H7 (cell line): ENCODE measurements at regions not wholly inside any gene's neighbourhood (a gene's known extent, or its start where the extent isn't known, plus 50 kb on each side); places are given as distances from the start of the nearest gene placed in this dataset.
"Not testable (repeated sequence)": the region's sequence is repeated elsewhere in the genome, so short reads cannot be mapped to it uniquely, and the experiment has no call there.

Source experiments
- DNase-seq: peaks from one replicate; pipeline ENCODE4 v3.0.0; 2012
- H3K27me3 ChIP-seq: 2 replicates; pipeline ENCODE4 v1.6.0; 2011; ENCODE audit warnings: mild to moderate bottlenecking, low read length; ENCODE audit not compliant: control insufficient read depth, insufficient read depth
- H3K36me3 ChIP-seq: replicated peaks from 2 replicates; pipeline ENCODE4 v1.5.1; 2011; ENCODE audit warnings: low read length; ENCODE audit not compliant: control insufficient read depth, insufficient read depth
- H3K4me3 ChIP-seq: 2 replicates; pipeline ENCODE4 v1.5.1; 2011; ENCODE audit warnings: low read depth, mild to moderate bottlenecking, control low read depth, low read length, moderate library complexity; ENCODE audit not compliant: insufficient read depth

- H3K4me3 ChIP-seq, result no peak overlapping the region
- no peak for DNase-seq
- no peaks in the 10 kb centered on the region for H3K27me3 ChIP-seq
- H3K36me3 ChIP-seq, result no peaks in the 10 kb centered on the region
These were observed 642.1 kb downstream of the SLCO4C1 start for GRCh38 chr5:101653996-101654395.

DNA sequence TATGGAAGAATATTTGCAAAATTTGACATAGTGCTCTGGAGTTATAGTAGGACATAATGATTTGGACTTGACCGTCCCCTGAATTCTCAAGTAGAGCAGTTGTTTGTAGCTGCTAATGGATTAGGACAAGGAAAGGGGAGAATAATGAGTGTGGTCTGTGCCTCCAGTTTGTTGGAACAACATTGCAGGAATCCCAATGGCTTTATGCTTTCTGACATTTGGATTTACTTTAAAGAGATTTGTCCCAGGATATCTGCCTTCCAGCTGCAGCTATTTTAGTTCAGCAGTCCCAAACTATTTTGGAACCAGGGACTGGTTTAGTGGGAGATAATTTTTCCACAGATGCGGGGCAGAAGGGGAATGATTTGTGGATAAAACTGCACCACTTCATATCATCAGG, 648.2 kb downstream of the SLCO4C1 start:
- Histone ChIP-seq H3K36me3 (no peaks in the 10 kb centered on the region), H3K27me3 (no peaks in the 10 kb centered on the region), H3K4me3 (no peak overlapping the region)
- no peak for DNase-seq

GRCh38 chr5:101643794-101644193, 652.3 kb downstream of the SLCO4C1 start:
- no peaks in the 10 kb centered on the region for H3K36me3 ChIP-seq
- no peaks in the 10 kb centered on the region for H3K27me3 ChIP-seq
- DNase-seq, result no peak
- H3K4me3 ChIP-seq, result no peak overlapping the region

- no peak for DNase-seq
- no peaks in the 10 kb centered on the region for H3K27me3 ChIP-seq
- H3K4me3 ChIP-seq, result no peak overlapping the region
- no peaks in the 10 kb centered on the region for H3K36me3 ChIP-seq
These were observed 658.5 kb downstream of the SLCO4C1 start for GRCh38 chr5:101637599-101637998.

DNA sequence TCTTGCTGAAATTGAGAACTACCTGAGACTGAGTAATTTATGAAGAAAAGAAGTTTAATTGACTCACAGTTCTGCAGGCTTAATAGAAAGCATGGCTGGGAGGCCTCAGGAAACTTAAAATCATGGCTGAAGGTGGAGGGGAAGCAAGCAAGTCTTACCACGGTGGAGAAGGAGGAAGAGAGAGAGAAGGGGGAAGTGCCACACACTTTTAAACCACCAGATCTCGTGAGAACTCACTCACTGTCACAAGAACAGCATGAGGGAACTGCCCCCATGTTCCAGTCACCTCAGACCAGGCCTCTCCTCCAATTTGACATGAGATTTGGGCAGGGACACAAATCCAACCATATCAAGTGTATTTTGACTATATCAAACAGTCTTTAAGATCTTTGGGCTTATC, 668.3 kb downstream of the SLCO4C1 start:
- not testable (repeated sequence) for DNase-seq, H3K4me3 ChIP-seq, H3K36me3 ChIP-seq, H3K27me3 ChIP-seq

DNA sequence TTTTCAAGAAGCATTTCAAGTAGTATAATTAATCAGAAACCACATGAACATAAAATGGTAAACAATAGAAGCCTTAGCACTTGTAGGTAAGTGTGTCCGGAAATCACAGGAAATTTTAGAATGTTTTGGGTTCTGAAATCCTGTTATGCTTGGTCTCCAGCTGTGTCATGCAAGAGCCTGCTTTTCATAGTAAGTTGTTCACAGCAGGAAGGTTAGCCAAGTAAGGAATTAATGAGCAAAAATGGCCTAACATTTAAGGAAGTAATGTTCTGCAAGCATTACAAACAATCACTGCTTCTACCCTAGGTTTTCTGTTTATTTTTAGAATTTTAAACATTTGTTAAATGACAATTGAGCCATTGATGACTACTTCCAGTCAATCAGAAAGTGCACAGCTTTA, 669.5 kb downstream of the SLCO4C1 start:
- H3K36me3 ChIP-seq, result no peaks in the 10 kb centered on the region
- peak; percentile 8 for DNase-seq
- no peak overlapping the region for H3K4me3 ChIP-seq
- H3K27me3 ChIP-seq, result no peaks in the 10 kb centered on the region

- no peak overlapping the region for H3K4me3 ChIP-seq
- no peak for DNase-seq
- H3K27me3 ChIP-seq, result no peaks in the 10 kb centered on the region
- no peaks in the 10 kb centered on the region for H3K36me3 ChIP-seq
These were observed 685.0 kb downstream of the SLCO4C1 start for GRCh38 chr5:101611039-101611438.

DNA sequence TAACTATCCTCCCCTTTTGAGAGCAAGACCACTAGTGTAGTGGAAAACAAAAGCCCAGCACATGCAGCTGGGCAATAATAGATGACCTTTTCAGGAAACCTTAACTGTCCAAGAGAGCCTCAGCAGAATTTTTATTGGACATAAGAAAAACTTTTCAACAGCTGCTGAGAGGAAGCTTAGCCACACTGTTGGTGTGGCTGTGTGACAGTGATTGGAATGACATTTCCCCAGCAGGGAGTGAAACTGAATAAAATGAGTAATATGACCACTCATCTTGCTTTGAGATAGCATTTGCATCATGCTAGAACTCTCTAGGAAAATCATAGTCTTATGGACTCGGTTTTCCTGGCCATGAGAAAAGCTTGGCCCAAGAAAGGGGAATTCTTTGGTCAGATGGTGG, 687.8 kb downstream of the SLCO4C1 start:
- no peaks in the 10 kb centered on the region for H3K36me3 ChIP-seq
- H3K27me3 ChIP-seq, result no peaks in the 10 kb centered on the region
- H3K4me3 ChIP-seq, result no peak overlapping the region
- no peak for DNase-seq

- Histone ChIP-seq H3K36me3 (no peaks in the 10 kb centered on the region), H3K27me3 (no peaks in the 10 kb centered on the region), H3K4me3 (no peak overlapping the region)
- no peak for DNase-seq
These were observed 690.4 kb downstream of the SLCO4C1 start for GRCh38 chr5:101605700-101606099.

DNA sequence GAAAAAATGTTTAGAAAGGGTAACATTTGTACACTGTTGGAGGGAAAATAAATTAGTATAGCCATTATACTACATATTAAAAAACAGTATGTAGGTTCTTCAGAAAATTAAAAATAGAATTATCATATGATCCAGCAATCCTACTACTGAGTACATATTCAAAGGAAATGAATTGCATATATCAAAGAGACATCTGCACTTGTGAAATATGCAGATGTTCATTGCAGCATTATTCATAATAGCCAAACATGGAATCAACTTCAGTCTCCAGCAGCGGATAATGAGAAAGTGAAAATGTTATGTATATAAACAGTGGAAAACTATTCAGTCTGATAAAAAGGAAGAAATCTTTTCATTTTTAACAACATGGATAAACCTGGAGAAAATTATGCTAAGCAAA, 695.5 kb downstream of the SLCO4C1 start:
- Histone ChIP-seq H3K4me3 (no peak overlapping the region), H3K27me3 (no peaks in the 10 kb centered on the region), H3K36me3 (no peaks in the 10 kb centered on the region)
- DNase-seq, result no peak

- Histone ChIP-seq H3K4me3 (no peak overlapping the region), H3K36me3 (no peaks in the 10 kb centered on the region), H3K27me3 (no peaks in the 10 kb centered on the region)
- DNase-seq, result peak; percentile 26
These were observed 687.3 kb upstream of the ST8SIA4 start for GRCh38 chr5:101590384-101590783.

- Histone ChIP-seq H3K27me3 (no peaks in the 10 kb centered on the region), H3K4me3 (no peak overlapping the region), H3K36me3 (no peaks in the 10 kb centered on the region)
- DNase-seq, result no peak
These were observed 682.3 kb upstream of the ST8SIA4 start for GRCh38 chr5:101585366-101585765.

GRCh38 chr5:101580591-101580990, 677.5 kb upstream of the ST8SIA4 start:
- no peak for DNase-seq
- H3K36me3 ChIP-seq, result no peaks in the 10 kb centered on the region
- H3K27me3 ChIP-seq, result no peaks in the 10 kb centered on the region
- no peak overlapping the region for H3K4me3 ChIP-seq

DNA sequence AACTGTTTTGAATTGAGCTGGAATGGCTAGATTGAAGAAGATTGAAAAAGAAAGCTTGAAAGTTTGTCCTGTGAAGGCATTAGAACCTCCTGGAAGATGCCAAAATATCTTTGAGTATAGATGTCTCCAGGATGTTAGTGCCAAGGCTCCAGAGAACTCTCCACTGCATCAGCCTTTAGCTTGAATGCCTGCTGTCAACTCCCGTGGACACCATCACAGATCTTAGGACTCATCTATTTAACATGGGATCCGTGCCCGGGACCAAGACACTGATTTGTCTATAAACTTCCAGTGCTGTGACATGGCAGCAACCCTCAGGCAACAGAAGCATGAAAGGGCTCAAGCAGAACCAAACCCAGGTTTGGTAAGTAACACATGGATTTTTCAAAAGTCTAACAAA, 670.9 kb upstream of the ST8SIA4 start:
- Histone ChIP-seq H3K27me3 (no peaks in the 10 kb centered on the region), H3K36me3 (no peaks in the 10 kb centered on the region), H3K4me3 (no peak overlapping the region)
- DNase-seq, result no peak

GRCh38 chr5:101561018-101561417, 657.9 kb upstream of the ST8SIA4 start:
- H3K36me3 ChIP-seq, result no peaks in the 10 kb centered on the region
- no peaks in the 10 kb centered on the region for H3K27me3 ChIP-seq
- H3K4me3 ChIP-seq, result no peak overlapping the region
- peak; percentile 2 for DNase-seq

DNA sequence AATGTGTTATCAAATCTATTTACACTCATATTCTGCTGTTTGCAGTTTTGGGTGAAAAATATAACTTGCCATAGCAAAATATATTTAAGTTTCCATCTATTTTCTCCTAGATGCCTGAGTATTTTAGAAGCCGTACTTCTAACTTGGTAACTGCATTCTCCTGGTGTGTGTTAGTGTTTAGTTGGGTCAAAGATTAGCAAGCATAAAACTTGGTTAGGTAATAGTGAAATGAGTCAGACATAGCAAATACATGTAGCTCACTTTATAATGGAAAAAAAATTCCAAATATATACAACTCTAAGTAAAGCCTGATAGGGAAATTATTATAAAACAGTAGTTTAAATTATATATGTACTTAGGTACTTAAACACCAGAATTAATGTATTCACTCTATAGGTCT, 640.7 kb upstream of the ST8SIA4 start:
- H3K36me3 ChIP-seq, result no peaks in the 10 kb centered on the region
- H3K4me3 ChIP-seq, result no peak overlapping the region
- no peak for DNase-seq
- no peaks in the 10 kb centered on the region for H3K27me3 ChIP-seq
